Gastrocnemius medialis (tissue), 4 donors: ENCODE measurements at regions not wholly inside any gene's neighbourhood (a gene's known extent, or its start where the extent isn't known, plus 50 kb on each side); places are given as distances from the start of the nearest gene placed in this dataset.

ENCODE experiments used
- CTCF ChIP-seq, 5 experiments: fragments of 450-650 bp in 3 of 5; fragments of 200-600 bp in 2 of 5; sonication (generic) in 2 of 5; IDR thresholded peaks in 4 of 5; conservative IDR thresholded peaks in 1 of 5; 1 replicate in 4 of 5; 2 replicates in 1 of 5; pipeline ENCODE4 v1.5.1; 2016 to 2019; ENCODE audit warnings: antibody characterized with exemption in 5 of 5, mild to moderate bottlenecking in 3 of 5, moderate library complexity in 3 of 5
- POLR2A ChIP-seq, 2 donors: fragments of 450-650 bp; IDR thresholded peaks; one replicate each; pipeline ENCODE4 v1.6.1; 2017; ENCODE audit warnings: antibody characterized with exemption in 2 of 2, mild to moderate bottlenecking in 2 of 2, moderate library complexity in 2 of 2

GRCh38 chr13:68523838-68524424, 1293.8 kb upstream of the PCDH9 start:
- TF ChIP-seq POLR2A (IDR thresholded peaks at IDR 0.05) (no peak), CTCF (IDR thresholded peaks at IDR 0.05 in 4 of 5, conservative IDR thresholded peaks at IDR 0.05 in 1 of 5) (no peak)
